Liver (tissue), 8 donors: ENCODE measurements at regions not wholly inside any gene's neighbourhood (a gene's known extent, or its start where the extent isn't known, plus 50 kb on each side); places are given as distances from the start of the nearest gene placed in this dataset.

Experiments
- DNase-seq: peaks from one replicate; pipeline ENCODE4 v3.0.0-alpha.2; 2017; ENCODE audit warnings: low spot score
- H3K27ac ChIP-seq, 2 donors: one replicate each; pipeline ENCODE4 v1.7.0; 2013; ENCODE audit warnings: inconsistent platforms in 2 of 2, low read length in 2 of 2, control low read depth in 1 of 2, low read depth in 1 of 2, mild to moderate bottlenecking in 1 of 2
- H3K27me3 ChIP-seq, 4 donors: one replicate each; pipeline versions ENCODE4 v1.6.1 to v1.7.0; 2013; ENCODE audit warnings: low read length in 3 of 4, inconsistent platforms in 1 of 4, mild to moderate bottlenecking in 1 of 4, moderate library complexity in 1 of 4; ENCODE audit not compliant: control insufficient read depth in 4 of 4, insufficient read depth in 4 of 4
- H3K36me3 ChIP-seq, 4 donors: one replicate each; pipeline versions ENCODE4 v1.6.1 to v1.7.0; 2013; ENCODE audit warnings: low read length in 3 of 4, mild to moderate bottlenecking in 3 of 4, low read depth in 1 of 4, moderate library complexity in 1 of 4; ENCODE audit not compliant: control insufficient read depth in 4 of 4, insufficient read depth in 3 of 4
- H3K4me1 ChIP-seq, 4 donors: one replicate each; pipeline versions ENCODE4 v1.6.1 to v1.7.0; 2013; ENCODE audit warnings: low read length in 3 of 4, mild to moderate bottlenecking in 3 of 4, moderate library complexity in 1 of 4; ENCODE audit not compliant: control insufficient read depth in 4 of 4, insufficient read depth in 4 of 4
- H3K4me3 ChIP-seq, 3 donors: one replicate each; pipeline versions ENCODE4 v1.6.1 to v1.7.0; 2013; ENCODE audit warnings: low read length in 3 of 3, control low read depth in 1 of 3, low read depth in 1 of 3, mild to moderate bottlenecking in 1 of 3
- H3K9ac ChIP-seq, 2 donors: one replicate each; pipeline ENCODE4 v1.7.0; 2013; ENCODE audit warnings: low read length in 2 of 2, mild to moderate bottlenecking in 2 of 2, moderate library complexity in 2 of 2, control low read depth in 1 of 2, low read depth in 1 of 2
- H3K9me3 ChIP-seq, 4 donors: one replicate each; pipeline versions ENCODE4 v1.6.1 to v1.7.0; 2013; ENCODE audit warnings: low read length in 3 of 4; ENCODE audit not compliant: control insufficient read depth in 4 of 4
- EGR1 ChIP-seq, 2 donors: IDR thresholded peaks; 2 replicates each; pipeline ENCODE4 v1.6.1; 2016 to 2018; ENCODE audit warnings: antibody characterized with exemption in 2 of 2, low read depth in 2 of 2
- FOXA1 ChIP-seq: IDR thresholded peaks from 2 replicates; pipeline ENCODE4 v1.6.1; 2016; ENCODE audit warnings: antibody characterized with exemption
- FOXA2 ChIP-seq: IDR thresholded peaks from 2 replicates; pipeline ENCODE4 v1.6.1; 2016; ENCODE audit warnings: antibody characterized with exemption
- GABPA ChIP-seq, 2 donors: IDR thresholded peaks in 1 of 2; conservative IDR thresholded peaks in 1 of 2; 2 replicates each; pipeline ENCODE4 v1.6.1; 2016; ENCODE audit warnings: antibody characterized with exemption in 2 of 2, mild to moderate bottlenecking in 1 of 2, moderate library complexity in 1 of 2
- HNF4A ChIP-seq, 2 donors: conservative IDR thresholded peaks; 2 replicates each; pipeline ENCODE4 v1.6.1; 2016; ENCODE audit warnings: antibody characterized with exemption in 2 of 2, mild to moderate bottlenecking in 2 of 2
- HNF4G ChIP-seq: IDR thresholded peaks from 2 replicates; pipeline ENCODE4 v1.6.1; 2016; ENCODE audit warnings: antibody characterized with exemption
- JUND ChIP-seq, 2 donors: IDR thresholded peaks; 2 replicates each; pipeline ENCODE4 v1.6.1; 2016; ENCODE audit warnings: antibody characterized with exemption in 2 of 2
- NR2F2 ChIP-seq: IDR thresholded peaks from 2 replicates; pipeline ENCODE4 v1.6.1; 2016; ENCODE audit warnings: antibody characterized with exemption
- TAF1 ChIP-seq: conservative IDR thresholded peaks from 2 replicates; pipeline ENCODE4 v1.6.1; 2016; ENCODE audit warnings: antibody characterized with exemption, mild to moderate bottlenecking
- YY1 ChIP-seq: IDR thresholded peaks from 2 replicates; pipeline ENCODE4 v1.6.1; 2016; ENCODE audit warnings: antibody characterized with exemption, mild to moderate bottlenecking
- WGBS: extraction: QIAGEN DNeasy Blood & Tissue Kit; methylation state at CpG from one replicate; pipeline ENCODE4 v1.1.7; 2013; 5-methylcytosine and 5-hydroxymethylcytosine counted together
- TF ChIP-seq, protein P1 (sequence below): fragments of 150-350 bp; IDR thresholded peaks from 2 replicates; pipeline ENCODE4 v1.5.1; 2017; ENCODE audit warnings: improper control_type of control experiment, low read depth, low read length; ENCODE audit not compliant: missing input control
- TF ChIP-seq, protein P2 (sequence below): IDR thresholded peaks from 2 replicates; pipeline ENCODE4 v1.6.1; 2016; ENCODE audit warnings: antibody characterized with exemption
- TF ChIP-seq, protein P3 (sequence below): IDR thresholded peaks from 2 replicates; pipeline ENCODE4 v1.6.1; 2016; ENCODE audit warnings: antibody characterized with exemption
- donor health status: healthy.
- donor health status: healthy.
- donor health status: healthy.
- donor health status: healthy.
- donor health status: healthy.

DNA sequence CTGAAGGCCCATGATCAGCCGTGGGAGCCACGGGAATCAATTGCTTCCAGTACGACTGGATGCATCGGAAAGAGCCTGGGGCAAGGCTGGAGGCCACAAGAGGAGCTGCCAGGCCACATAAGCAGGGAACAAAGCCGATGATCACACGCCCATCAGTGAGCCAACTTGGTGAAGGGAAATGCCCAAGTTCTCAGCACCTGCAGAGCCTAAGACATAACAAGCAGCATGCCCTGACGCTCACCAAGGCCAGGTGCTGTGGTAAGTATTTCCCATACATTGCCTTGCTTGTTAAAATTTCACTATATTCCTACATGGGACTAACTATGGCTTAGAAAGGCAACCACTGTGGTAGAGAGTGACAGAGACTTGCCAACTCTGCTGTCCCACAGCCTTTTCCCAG lies 555.9 kb downstream of the BCL11B start:
- Histone ChIP-seq H3K4me3 (no peak overlapping the region), H3K4me1 (no peaks in the 10 kb centered on the region), H3K27ac (no peak overlapping the region), H3K9ac (no peak overlapping the region), H3K36me3 (no peaks in the 10 kb centered on the region), H3K27me3 (peaks cover 0 to 8% (median 0%) of the 10 kb centered on the region in 4 donors), H3K9me3 (no peaks in the 10 kb centered on the region)
- TF ChIP-seq FOXA1: no peak
- TF ChIP-seq, protein P1, sequence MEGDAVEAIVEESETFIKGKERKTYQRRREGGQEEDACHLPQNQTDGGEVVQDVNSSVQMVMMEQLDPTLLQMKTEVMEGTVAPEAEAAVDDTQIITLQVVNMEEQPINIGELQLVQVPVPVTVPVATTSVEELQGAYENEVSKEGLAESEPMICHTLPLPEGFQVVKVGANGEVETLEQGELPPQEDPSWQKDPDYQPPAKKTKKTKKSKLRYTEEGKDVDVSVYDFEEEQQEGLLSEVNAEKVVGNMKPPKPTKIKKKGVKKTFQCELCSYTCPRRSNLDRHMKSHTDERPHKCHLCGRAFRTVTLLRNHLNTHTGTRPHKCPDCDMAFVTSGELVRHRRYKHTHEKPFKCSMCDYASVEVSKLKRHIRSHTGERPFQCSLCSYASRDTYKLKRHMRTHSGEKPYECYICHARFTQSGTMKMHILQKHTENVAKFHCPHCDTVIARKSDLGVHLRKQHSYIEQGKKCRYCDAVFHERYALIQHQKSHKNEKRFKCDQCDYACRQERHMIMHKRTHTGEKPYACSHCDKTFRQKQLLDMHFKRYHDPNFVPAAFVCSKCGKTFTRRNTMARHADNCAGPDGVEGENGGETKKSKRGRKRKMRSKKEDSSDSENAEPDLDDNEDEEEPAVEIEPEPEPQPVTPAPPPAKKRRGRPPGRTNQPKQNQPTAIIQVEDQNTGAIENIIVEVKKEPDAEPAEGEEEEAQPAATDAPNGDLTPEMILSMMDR: no peak
- TF ChIP-seq NR2F2: no peak
- TF ChIP-seq HNF4G: no peak
- no peak for TF ChIP-seq EGR1 (IDR thresholded peaks at IDR 0.05; ENCODE audit: low read depth in 2 of 2)
- TF ChIP-seq, protein P2, sequence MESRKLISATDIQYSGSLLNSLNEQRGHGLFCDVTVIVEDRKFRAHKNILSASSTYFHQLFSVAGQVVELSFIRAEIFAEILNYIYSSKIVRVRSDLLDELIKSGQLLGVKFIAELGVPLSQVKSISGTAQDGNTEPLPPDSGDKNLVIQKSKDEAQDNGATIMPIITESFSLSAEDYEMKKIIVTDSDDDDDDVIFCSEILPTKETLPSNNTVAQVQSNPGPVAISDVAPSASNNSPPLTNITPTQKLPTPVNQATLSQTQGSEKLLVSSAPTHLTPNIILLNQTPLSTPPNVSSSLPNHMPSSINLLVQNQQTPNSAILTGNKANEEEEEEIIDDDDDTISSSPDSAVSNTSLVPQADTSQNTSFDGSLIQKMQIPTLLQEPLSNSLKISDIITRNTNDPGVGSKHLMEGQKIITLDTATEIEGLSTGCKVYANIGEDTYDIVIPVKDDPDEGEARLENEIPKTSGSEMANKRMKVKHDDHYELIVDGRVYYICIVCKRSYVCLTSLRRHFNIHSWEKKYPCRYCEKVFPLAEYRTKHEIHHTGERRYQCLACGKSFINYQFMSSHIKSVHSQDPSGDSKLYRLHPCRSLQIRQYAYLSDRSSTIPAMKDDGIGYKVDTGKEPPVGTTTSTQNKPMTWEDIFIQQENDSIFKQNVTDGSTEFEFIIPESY: no peak
- no peak for TF ChIP-seq FOXA2
- TF ChIP-seq GABPA (IDR thresholded peaks at IDR 0.05 in 1 of 2, conservative IDR thresholded peaks at IDR 0.05 in 1 of 2): no peak
- TF ChIP-seq YY1: no peak
- no peak for TF ChIP-seq JUND (IDR thresholded peaks at IDR 0.05)
- TF ChIP-seq, protein P3, sequence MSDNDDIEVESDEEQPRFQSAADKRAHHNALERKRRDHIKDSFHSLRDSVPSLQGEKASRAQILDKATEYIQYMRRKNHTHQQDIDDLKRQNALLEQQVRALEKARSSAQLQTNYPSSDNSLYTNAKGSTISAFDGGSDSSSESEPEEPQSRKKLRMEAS: no peak
- no peak for TF ChIP-seq TAF1
- WGBS: 91% methylated on average over 7 of the region's 7 CpGs
- DNase-seq: no peak

DNA sequence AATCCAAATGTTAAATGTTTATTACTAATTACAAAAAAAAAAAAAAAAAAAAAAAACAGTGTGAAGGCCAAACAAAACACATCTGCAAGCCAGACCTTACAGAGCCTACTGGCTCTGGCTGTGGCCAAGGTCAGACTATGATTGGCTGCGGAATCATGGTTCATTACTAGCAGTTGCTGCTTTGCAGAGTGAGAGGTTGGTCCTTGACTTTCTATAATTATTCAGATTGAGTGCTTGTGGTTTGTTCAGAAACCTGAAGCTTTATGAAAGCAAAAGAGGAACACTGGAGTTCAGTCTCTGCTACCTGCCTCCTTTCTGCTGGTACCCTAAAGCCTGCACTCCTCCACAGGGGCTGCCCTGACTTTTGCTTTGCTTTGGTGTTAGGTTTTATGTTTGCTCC lies 550.9 kb downstream of the BCL11B start:
- 91% methylated on average over 1 of the region's 1 CpG for WGBS
- TF ChIP-seq HNF4G: no peak
- TF ChIP-seq, protein P1: no peak
- TF ChIP-seq HNF4A (conservative IDR thresholded peaks at IDR 0.05): no peak
- no peak for TF ChIP-seq EGR1 (IDR thresholded peaks at IDR 0.05; ENCODE audit: low read depth in 2 of 2)
- no peak for TF ChIP-seq TAF1
- TF ChIP-seq NR2F2: no peak
- DNase-seq: no peak

More for the DNA sequence above, 550.9 kb downstream of the BCL11B start:
- Histone ChIP-seq H3K9me3 (no peaks in the 10 kb centered on the region), H3K27me3 (peaks cover 0 to 6% (median 0%) of the 10 kb centered on the region in 4 donors), H3K4me3 (no peak overlapping the region), H3K36me3 (no peaks in the 10 kb centered on the region), H3K9ac (no peak overlapping the region), H3K4me1 (no peaks in the 10 kb centered on the region), H3K27ac (no peak overlapping the region)
